OCI-LY3 (cell line): ENCODE measurements at regions not wholly inside any gene's neighbourhood (a gene's known extent, or its start where the extent isn't known, plus 50 kb on each side); places are given as distances from the start of the nearest gene placed in this dataset.

Experiments used
- H2AFZ ChIP-seq: fragments of 200-600, 300-600 bp; shearing (Covaris generic); 2 replicates; pipeline ENCODE4 v1.6.0; 2014; ENCODE audit warnings: antibody characterized with exemption, low read depth, low read length
- H3K27ac ChIP-seq: fragments of 200-600, 300-600 bp; sonication (generic); 2 replicates; pipeline ENCODE4 v1.5.1; 2014; ENCODE audit warnings: mild to moderate bottlenecking, low read length, moderate library complexity, mixed read lengths
- H3K27me3 ChIP-seq: fragments of 200-600, 300-600 bp; sonication (generic); 2 replicates; pipeline ENCODE4 v1.6.1; 2014; ENCODE audit warnings: low read depth, low read length, mixed read lengths
- H3K36me3 ChIP-seq: fragments of 200-600, 300-600 bp; sonication (generic); replicated peaks from 2 replicates; pipeline ENCODE3; 2014; ENCODE audit warnings: low read depth, low read length, mixed read lengths
- H3K4me1 ChIP-seq: fragments of 300-600, 200-600 bp; sonication (generic); 2 replicates; pipeline ENCODE4 v1.6.1; 2014; ENCODE audit warnings: low read length, mixed read lengths
- H3K4me2 ChIP-seq: fragments of 200-600, 300-600 bp; sonication (generic); 2 replicates; pipeline ENCODE4 v1.6.1; 2014; ENCODE audit warnings: low read length, mixed read lengths
- H3K4me3 ChIP-seq: fragments of 300-600, 200-600 bp; sonication (generic); 2 replicates; pipeline ENCODE4 v1.5.1; 2014; ENCODE audit warnings: antibody characterized with exemption, mild to moderate bottlenecking, low read length, moderate library complexity
- H3K79me2 ChIP-seq: fragments of 300-600, 200-600 bp; shearing (Covaris generic); 2 replicates; pipeline ENCODE4 v1.6.1; 2014; ENCODE audit warnings: mild to moderate bottlenecking, low read length, mixed read lengths
- H3K9ac ChIP-seq: fragments of 300-600, 200-600 bp; shearing (Covaris generic); 2 replicates; pipeline ENCODE4 v1.6.0; 2014; ENCODE audit warnings: mild to moderate bottlenecking, low read length, moderate library complexity
- H3K9me3 ChIP-seq: fragments of 200-600, 300-600 bp; shearing (Covaris generic); 2 replicates; pipeline ENCODE4 v1.6.1; 2014; ENCODE audit warnings: low read length, mixed read lengths; ENCODE audit not compliant: insufficient read depth
- H4K20me1 ChIP-seq: fragments of 200-600, 300-600 bp; sonication (generic); 2 replicates; pipeline ENCODE4 v1.6.1; 2016; ENCODE audit warnings: low read length, mixed read lengths; ENCODE audit not compliant: insufficient read depth
- CTCF ChIP-seq: fragments of 200-600, 300-600 bp; sonication (generic); IDR thresholded peaks from 2 replicates; pipeline ENCODE4 v1.5.1; 2014; ENCODE audit warnings: antibody characterized with exemption, low read length, low read depth
- EZH2phosphoT487 ChIP-seq: fragments of 200-600 bp; shearing (Covaris generic); IDR thresholded peaks from 2 replicates; pipeline ENCODE4 v1.6.1; 2018; ENCODE audit warnings: antibody characterized with exemption, mixed run types, low read depth

DNA sequence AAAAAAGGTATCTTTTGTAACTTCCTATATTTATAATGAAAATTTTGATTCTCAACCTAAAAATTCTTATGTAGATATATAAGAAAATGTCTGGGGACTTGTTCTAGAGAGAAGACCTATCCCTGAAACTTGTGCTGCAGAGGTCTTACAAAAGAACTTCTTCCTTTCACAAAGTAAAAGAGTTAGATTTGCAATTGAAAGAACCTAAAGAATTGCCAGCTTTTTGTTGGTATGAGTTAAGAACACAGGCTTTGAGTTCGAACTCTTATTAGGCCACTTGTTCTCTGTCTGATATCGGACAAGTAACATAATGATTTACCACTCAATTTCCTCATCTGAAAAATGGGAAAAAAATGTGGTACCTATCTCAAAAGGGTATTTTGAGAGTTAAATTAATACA, 162.0 kb upstream of the LAMA2 start:
- no peak for TF ChIP-seq EZH2phosphoT487
- no peak for TF ChIP-seq CTCF
- Histone ChIP-seq H3K4me3 (no peak overlapping the region), H3K4me1 (no peaks in the 10 kb centered on the region), H3K27me3 (no peaks in the 10 kb centered on the region), H4K20me1 (no peaks in the 10 kb centered on the region), H3K27ac (no peak overlapping the region), H2AFZ (no peak overlapping the region), H3K36me3 (no peaks in the 10 kb centered on the region), H3K79me2 (no peaks in the 10 kb centered on the region), H3K4me2 (no peak overlapping the region), H3K9ac (no peak overlapping the region), H3K9me3 (no peaks in the 10 kb centered on the region)

DNA sequence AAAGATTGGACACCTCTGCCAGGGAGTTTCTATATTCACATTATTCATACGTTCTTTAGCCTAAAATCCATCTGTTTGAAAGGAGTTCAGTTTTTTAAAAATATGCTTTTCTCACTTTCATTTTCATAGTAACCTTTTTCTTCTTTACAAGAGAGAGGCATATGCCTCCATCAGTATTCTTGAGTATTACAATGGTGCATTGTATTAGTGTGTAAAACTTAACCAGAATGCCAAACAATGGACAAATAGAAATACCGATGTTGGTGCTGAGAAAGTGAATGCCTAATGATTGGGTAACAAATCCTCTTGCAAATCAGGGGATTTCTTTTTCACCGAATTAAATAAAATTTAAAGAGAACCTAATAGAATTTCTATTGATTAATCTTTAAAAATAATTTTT, 163.2 kb upstream of the LAMA2 start:
- H3K79me2 ChIP-seq: no peaks in the 10 kb centered on the region
- H4K20me1 ChIP-seq: no peaks in the 10 kb centered on the region
- H3K36me3 ChIP-seq: no peaks in the 10 kb centered on the region
- no peak overlapping the region for H3K9ac ChIP-seq
- H2AFZ ChIP-seq: no peak overlapping the region
- no peak for TF ChIP-seq CTCF
- no peak for TF ChIP-seq EZH2phosphoT487
- H3K27me3 ChIP-seq: no peaks in the 10 kb centered on the region
- H3K27ac ChIP-seq: no peak overlapping the region
- no peaks in the 10 kb centered on the region for H3K9me3 ChIP-seq
- H3K4me3 ChIP-seq: no peak overlapping the region
- H3K4me2 ChIP-seq: peak overlapping the region; percentile 20; the same call in 1 of the 2 replicates
- H3K4me1 ChIP-seq: no peaks in the 10 kb centered on the region

- H3K4me3 ChIP-seq: no peak overlapping the region
- no peak overlapping the region for H2AFZ ChIP-seq
- H3K4me2 ChIP-seq: no peak overlapping the region
- no peaks in the 10 kb centered on the region for H3K27me3 ChIP-seq
- H3K36me3 ChIP-seq: no peaks in the 10 kb centered on the region
- no peak for TF ChIP-seq EZH2phosphoT487
- TF ChIP-seq CTCF: no peak
- no peak overlapping the region for H3K9ac ChIP-seq
- no peak overlapping the region for H3K27ac ChIP-seq
- H3K4me1 ChIP-seq: no peaks in the 10 kb centered on the region
- no peaks in the 10 kb centered on the region for H3K9me3 ChIP-seq
- no peaks in the 10 kb centered on the region for H4K20me1 ChIP-seq
- no peaks in the 10 kb centered on the region for H3K79me2 ChIP-seq
Observed at GRCh38 chr6:128713461-128713860, 169.5 kb upstream of the LAMA2 start.

DNA sequence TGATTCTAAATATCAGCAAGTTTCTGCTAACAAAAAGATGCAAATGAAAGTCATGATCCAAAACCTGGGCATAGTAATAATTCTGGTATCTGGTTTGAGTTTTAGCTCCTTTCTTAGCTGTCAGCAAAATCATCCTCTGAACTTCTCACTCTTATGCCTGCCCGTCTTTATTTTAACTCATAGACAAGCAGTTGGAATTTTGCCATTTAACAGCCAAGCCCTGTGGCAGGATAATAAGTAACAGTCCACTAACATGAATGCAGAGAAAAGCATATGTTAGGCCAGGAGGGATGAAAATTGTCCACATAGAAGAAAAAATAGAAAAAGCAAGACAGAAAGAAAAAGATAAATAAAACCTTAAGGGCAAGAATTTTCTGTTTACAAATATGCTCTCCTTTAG, 170.0 kb upstream of the LAMA2 start:
- Histone ChIP-seq H3K27me3 (no peaks in the 10 kb centered on the region), H4K20me1 (no peaks in the 10 kb centered on the region), H3K4me3 (no peak overlapping the region), H3K79me2 (no peaks in the 10 kb centered on the region), H3K9ac (no peak overlapping the region), H3K27ac (no peak overlapping the region), H3K4me2 (no peak overlapping the region), H3K36me3 (no peaks in the 10 kb centered on the region), H2AFZ (no peak overlapping the region), H3K9me3 (no peaks in the 10 kb centered on the region), H3K4me1 (no peaks in the 10 kb centered on the region)
- no peak for TF ChIP-seq EZH2phosphoT487
- TF ChIP-seq CTCF: no peak
